ENCODE measurements at regions not wholly inside any gene's neighbourhood (a gene's known extent, or its start where the extent isn't known, plus 50 kb on each side); places are given as distances from the start of the nearest gene placed in this dataset.

DNA sequence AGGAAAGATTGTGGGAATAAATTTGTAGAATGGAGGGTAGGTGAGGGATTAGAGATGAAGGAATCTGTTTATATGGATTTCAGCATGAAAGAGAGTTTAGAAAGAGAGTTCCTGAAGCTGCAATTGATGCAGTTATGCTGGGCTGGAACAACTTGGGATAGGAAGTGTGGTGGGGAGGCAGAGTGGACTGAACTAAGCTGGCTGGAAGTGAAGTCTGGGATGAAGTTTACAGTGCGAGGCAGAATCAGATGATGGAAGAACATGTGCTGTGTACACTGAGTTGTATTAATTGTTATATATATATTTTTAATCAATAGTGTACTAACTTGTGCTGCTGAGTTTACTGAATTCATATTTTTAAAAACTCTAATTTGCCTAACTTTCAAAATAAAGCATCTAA lies 461.9 kb downstream of the SPRY1 start:
- Histone ChIP-seq H3K9me3 (no peaks in the 10 kb centered on the region), H3K4me1 (peaks cover 0 to 13% (median 4%) of the 10 kb centered on the region in 6 donors), H3K27me3 (replicated peaks in 1 of 7) (no peaks in the 10 kb centered on the region), H3K36me3 (no peaks in the 10 kb centered on the region), H3K4me3 (no peak overlapping the region), H3K27ac (peak overlapping the region in 2 of 8 donors; percentile 60 to 63)
- intact Hi-C loops (cut with DNase I; ENCODE audit: low total_unique reads) = no loop called here
- no peak for DNase-seq
- no peak for TF ChIP-seq POLR2AphosphoS5 (IDR thresholded peaks at IDR 0.05)
- TF ChIP-seq, protein P1, sequence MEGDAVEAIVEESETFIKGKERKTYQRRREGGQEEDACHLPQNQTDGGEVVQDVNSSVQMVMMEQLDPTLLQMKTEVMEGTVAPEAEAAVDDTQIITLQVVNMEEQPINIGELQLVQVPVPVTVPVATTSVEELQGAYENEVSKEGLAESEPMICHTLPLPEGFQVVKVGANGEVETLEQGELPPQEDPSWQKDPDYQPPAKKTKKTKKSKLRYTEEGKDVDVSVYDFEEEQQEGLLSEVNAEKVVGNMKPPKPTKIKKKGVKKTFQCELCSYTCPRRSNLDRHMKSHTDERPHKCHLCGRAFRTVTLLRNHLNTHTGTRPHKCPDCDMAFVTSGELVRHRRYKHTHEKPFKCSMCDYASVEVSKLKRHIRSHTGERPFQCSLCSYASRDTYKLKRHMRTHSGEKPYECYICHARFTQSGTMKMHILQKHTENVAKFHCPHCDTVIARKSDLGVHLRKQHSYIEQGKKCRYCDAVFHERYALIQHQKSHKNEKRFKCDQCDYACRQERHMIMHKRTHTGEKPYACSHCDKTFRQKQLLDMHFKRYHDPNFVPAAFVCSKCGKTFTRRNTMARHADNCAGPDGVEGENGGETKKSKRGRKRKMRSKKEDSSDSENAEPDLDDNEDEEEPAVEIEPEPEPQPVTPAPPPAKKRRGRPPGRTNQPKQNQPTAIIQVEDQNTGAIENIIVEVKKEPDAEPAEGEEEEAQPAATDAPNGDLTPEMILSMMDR (IDR thresholded peaks at IDR 0.05 in 8 of 11, conservative IDR thresholded peaks at IDR 0.05 in 3 of 11) = no peak
- TF ChIP-seq POLR2A (IDR thresholded peaks at IDR 0.05) = no peak
- 85 to 97% (median 95%) methylated on average over 1 of the region's 1 CpG for WGBS, 5 donors

GRCh38 chr4:123862812-123863211 lies 466.2 kb downstream of the SPRY1 start:
- TF ChIP-seq, protein P1 (IDR thresholded peaks at IDR 0.05 in 8 of 11, conservative IDR thresholded peaks at IDR 0.05 in 3 of 11) = no peak
- TF ChIP-seq POLR2A (IDR thresholded peaks at IDR 0.05) (no peak), POLR2AphosphoS5 (IDR thresholded peaks at IDR 0.05) (no peak)
- peaks cover 0 to 2% (median 0%) of the 10 kb centered on the region in 6 donors for H3K4me1 ChIP-seq
- 74 to 83% (median 79%) methylated on average over 4 of the region's 4 CpGs for WGBS, 5 donors

DNA sequence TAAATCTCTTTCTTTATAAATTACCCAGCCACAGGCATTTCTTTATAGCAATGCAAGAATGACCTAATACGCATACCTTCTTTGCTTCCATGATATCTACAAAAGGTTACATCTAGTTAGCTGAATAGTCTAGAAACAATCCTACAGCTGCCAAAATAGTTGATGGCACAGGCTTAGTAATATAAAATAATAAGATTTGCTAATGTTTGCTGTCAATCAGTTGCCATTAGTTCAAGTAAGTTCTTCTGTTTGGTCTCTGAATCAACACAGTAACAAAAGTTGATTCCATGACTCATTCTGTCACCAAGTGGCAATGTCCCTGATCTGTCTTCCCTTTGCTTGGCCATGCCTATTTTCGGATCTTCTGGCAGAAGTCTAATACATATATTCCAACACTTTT lies 470.2 kb downstream of the SPRY1 start:
- Histone ChIP-seq H3K36me3 (no peaks in the 10 kb centered on the region), H3K27me3 (replicated peaks in 1 of 7) (no peaks in the 10 kb centered on the region), H3K4me3 (no peak overlapping the region), H3K9me3 (peaks cover 0 to 6% (median 0%) of the 10 kb centered on the region in 8 donors), H3K4me1 (no peaks in the 10 kb centered on the region), H3K27ac (no peak overlapping the region)
- no peak for DNase-seq
- WGBS, 5 donors = 79 to 94% (median 83%) methylated on average over 2 of the region's 2 CpGs
- TF ChIP-seq POLR2A (IDR thresholded peaks at IDR 0.05) (no peak), POLR2AphosphoS5 (IDR thresholded peaks at IDR 0.05) (no peak)
- TF ChIP-seq, protein P1 (IDR thresholded peaks at IDR 0.05 in 8 of 11, conservative IDR thresholded peaks at IDR 0.05 in 3 of 11) = no peak
- intact Hi-C loops (cut with DNase I; ENCODE audit: low total_unique reads) = no loop called here

More at GRCh38 chr4:123862812-123863211, 466.2 kb downstream of the SPRY1 start:
- H3K4me3 ChIP-seq = no peak overlapping the region
- no peak overlapping the region for H3K27ac ChIP-seq
- H3K9me3 ChIP-seq = peaks cover 0 to 3% (median 0%) of the 10 kb centered on the region in 8 donors
- DNase-seq = no peak
- intact Hi-C loops (cut with DNase I; ENCODE audit: low total_unique reads) = no loop called here
- H3K36me3 ChIP-seq = no peaks in the 10 kb centered on the region
- H3K27me3 ChIP-seq (replicated peaks in 1 of 7) = no peaks in the 10 kb centered on the region

- H3K27ac ChIP-seq = no peak overlapping the region
- H3K9me3 ChIP-seq = peaks cover 0 to 6% (median 0%) of the 10 kb centered on the region in 8 donors
- no peak for DNase-seq
- no peaks in the 10 kb centered on the region for H3K27me3 ChIP-seq (replicated peaks in 1 of 7)
- H3K36me3 ChIP-seq = no peaks in the 10 kb centered on the region
- no peak overlapping the region for H3K4me3 ChIP-seq
- intact Hi-C loops (cut with DNase I; ENCODE audit: low total_unique reads) = no loop called here
- no peaks in the 10 kb centered on the region for H3K4me1 ChIP-seq
- TF ChIP-seq, protein P1 (IDR thresholded peaks at IDR 0.05 in 8 of 11, conservative IDR thresholded peaks at IDR 0.05 in 3 of 11) = no peak
- no peak for TF ChIP-seq POLR2AphosphoS5 (IDR thresholded peaks at IDR 0.05)
- TF ChIP-seq POLR2A (IDR thresholded peaks at IDR 0.05) = no peak
Observed at GRCh38 chr4:123867910-123868587, 471.5 kb downstream of the SPRY1 start.
